Ovary (tissue), 3 donors: ENCODE measurements at regions not wholly inside any gene's neighbourhood (a gene's known extent, or its start where the extent isn't known, plus 50 kb on each side); places are given as distances from the start of the nearest gene placed in this dataset.

Source experiments
- CTCF ChIP-seq, 3 donors: fragments of 450-650 bp in 2 of 3; fragments of 200-600 bp in 1 of 3; IDR thresholded peaks; one replicate each; pipeline versions ENCODE4 v1.5.1 to v1.8.0; 2016 to 2022; ENCODE audit warnings: antibody characterized with exemption in 3 of 3, mild to moderate bottlenecking in 1 of 3
- EP300 ChIP-seq: sonication (generic); formaldehyde crosslinking; IDR thresholded peaks from one replicate; pipeline ENCODE4 v1.6.1; 2017; ENCODE audit warnings: antibody characterized with exemption
- POLR2A ChIP-seq: fragments of 450-650 bp; IDR thresholded peaks from one replicate; pipeline ENCODE4 v1.6.1; 2017; ENCODE audit warnings: antibody characterized with exemption, mild to moderate bottlenecking, moderate library complexity
- donor health status: DM: no; HTN: no; CAD: no.

DNA sequence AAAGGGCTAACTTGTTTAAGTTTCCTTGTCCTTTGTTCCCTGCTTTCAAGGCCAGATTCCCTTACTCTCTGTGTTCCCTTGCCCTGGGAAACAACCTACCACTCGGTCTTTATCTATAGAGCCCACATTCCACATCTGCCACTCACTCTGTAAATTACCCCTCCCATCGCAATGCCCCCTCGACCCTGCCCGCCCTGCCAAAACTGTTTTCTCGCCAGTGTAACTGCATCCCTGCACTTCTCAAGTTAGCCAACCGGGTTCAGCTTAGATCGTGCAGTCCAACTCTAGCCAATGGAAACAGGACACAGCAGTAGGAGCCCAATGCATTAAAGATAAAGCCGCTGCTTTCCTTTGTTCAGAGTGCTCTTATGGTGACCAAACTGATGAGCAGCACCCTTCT, 263.6 kb downstream of the TBL1XR1 start:
- TF ChIP-seq CTCF (IDR thresholded peaks at IDR 0.05), result no peak
- no peak for TF ChIP-seq POLR2A
- TF ChIP-seq EP300, result no peak
